ENCODE measurements at regions not wholly inside any gene's neighbourhood (a gene's known extent, or its start where the extent isn't known, plus 50 kb on each side); places are given as distances from the start of the nearest gene placed in this dataset.

DNA sequence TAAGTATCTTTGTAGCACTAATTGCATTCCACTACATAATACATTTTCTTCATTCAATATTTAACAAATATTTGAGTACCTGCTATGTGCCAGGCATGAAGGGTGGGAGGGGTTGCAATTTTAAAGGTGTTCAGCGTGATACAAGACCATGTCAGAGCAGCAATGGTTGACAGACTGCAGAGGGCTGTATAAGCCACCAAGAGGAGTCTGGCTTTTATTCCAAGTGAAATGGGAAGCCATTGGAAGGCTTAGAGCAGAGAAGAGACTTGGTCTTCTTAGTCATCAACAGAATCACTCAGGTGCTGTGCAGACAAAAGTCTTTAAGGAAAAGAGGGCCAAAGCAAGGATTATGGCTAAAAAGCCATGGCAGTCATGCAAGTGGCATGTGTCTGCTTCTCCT is 360.8 kb upstream of the ARID1B start:
- intact Hi-C loops (cut with micrococcal nuclease; ENCODE audit: unreplicated experiment): no loop called here
- ChIA-PET POLR2A (interaction anchor here (0.6 kb wide), 1 partner anchor 892 kb away, joined by 4 read pairs; no protein-coding TSS in a partner anchor), CTCF (ENCODE audit: unreplicated experiment) (no interaction called here)
- no peak overlapping the region for H3K27ac ChIP-seq (ENCODE audit: low read depth, low read length, poor library complexity, severe bottlenecking)
- H3K4me3 ChIP-seq (ENCODE audit: low read depth, low read length, poor library complexity, severe bottlenecking): no peak overlapping the region
- H3K4me1 ChIP-seq (ENCODE audit: insufficient read depth, low read length, poor library complexity, severe bottlenecking): no peaks in the 10 kb centered on the region
- TF ChIP-seq, protein P1, sequence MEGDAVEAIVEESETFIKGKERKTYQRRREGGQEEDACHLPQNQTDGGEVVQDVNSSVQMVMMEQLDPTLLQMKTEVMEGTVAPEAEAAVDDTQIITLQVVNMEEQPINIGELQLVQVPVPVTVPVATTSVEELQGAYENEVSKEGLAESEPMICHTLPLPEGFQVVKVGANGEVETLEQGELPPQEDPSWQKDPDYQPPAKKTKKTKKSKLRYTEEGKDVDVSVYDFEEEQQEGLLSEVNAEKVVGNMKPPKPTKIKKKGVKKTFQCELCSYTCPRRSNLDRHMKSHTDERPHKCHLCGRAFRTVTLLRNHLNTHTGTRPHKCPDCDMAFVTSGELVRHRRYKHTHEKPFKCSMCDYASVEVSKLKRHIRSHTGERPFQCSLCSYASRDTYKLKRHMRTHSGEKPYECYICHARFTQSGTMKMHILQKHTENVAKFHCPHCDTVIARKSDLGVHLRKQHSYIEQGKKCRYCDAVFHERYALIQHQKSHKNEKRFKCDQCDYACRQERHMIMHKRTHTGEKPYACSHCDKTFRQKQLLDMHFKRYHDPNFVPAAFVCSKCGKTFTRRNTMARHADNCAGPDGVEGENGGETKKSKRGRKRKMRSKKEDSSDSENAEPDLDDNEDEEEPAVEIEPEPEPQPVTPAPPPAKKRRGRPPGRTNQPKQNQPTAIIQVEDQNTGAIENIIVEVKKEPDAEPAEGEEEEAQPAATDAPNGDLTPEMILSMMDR (conservative IDR thresholded peaks at IDR 0.05; ENCODE audit: low read length): no peak
- TF ChIP-seq EZH2phosphoT487 (IDR thresholded peaks at IDR 0.05; ENCODE audit: borderline replicate concordance, low read depth, low read length): no peak
- DNase-seq (ENCODE audit: low spot score): no peak
- H3K79me2 ChIP-seq (ENCODE audit: insufficient read depth, low read depth, low read length): no peaks in the 10 kb centered on the region
- H3K36me3 ChIP-seq (ENCODE audit: insufficient read depth, low read length): no peaks in the 10 kb centered on the region; the same call in 1 of the 2 replicates
- no peak overlapping the region for H2AFZ ChIP-seq (ENCODE audit: low read length)
- H3K9me2 ChIP-seq (ENCODE audit: insufficient read depth, low read length): no peaks in the 10 kb centered on the region
- H3K9me3 ChIP-seq (ENCODE audit: low read length): peaks cover 10% of the 10 kb centered on the region; the same call in 1 of the 2 replicates
- H3K4me2 ChIP-seq (ENCODE audit: low read length): no peak overlapping the region
- BruUV-seq (replicated peaks): no TSS peak
- no peaks in the 10 kb centered on the region for H4K20me1 ChIP-seq (ENCODE audit: insufficient read depth, low read length)

DNA sequence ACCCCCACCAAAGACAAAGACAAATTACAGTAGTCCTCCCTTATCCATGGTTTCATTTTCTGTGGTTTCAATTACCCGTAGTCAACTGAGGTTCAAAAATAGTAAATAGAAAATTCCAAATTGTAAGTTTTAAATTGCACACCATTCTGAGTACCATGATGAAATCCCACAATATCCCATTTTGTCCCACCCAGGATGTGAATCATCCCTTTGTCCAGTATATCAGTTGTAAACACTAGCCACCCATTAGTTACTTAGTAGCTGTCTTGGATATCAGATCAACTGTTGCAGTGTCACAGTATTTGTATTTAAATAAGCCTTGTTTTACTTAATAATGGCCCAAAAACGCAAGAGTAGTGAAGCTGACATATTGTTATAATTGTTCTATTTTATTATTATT is 364.0 kb upstream of the ARID1B start:
- Histone ChIP-seq H2AFZ (ENCODE audit: low read length) (no peak overlapping the region), H3K27ac (ENCODE audit: low read depth, low read length, poor library complexity, severe bottlenecking) (no peak overlapping the region), H3K4me3 (ENCODE audit: low read depth, low read length, poor library complexity, severe bottlenecking) (no peak overlapping the region), H3K36me3 (ENCODE audit: insufficient read depth, low read length) (no peaks in the 10 kb centered on the region; the same call in 1 of the 2 replicates), H3K4me2 (ENCODE audit: low read length) (no peak overlapping the region), H3K9me3 (ENCODE audit: low read length) (peaks cover 12% of the 10 kb centered on the region; the same call in 1 of the 2 replicates), H3K4me1 (ENCODE audit: insufficient read depth, low read length, poor library complexity, severe bottlenecking) (no peaks in the 10 kb centered on the region), H4K20me1 (ENCODE audit: insufficient read depth, low read length) (no peaks in the 10 kb centered on the region), H3K9me2 (ENCODE audit: insufficient read depth, low read length) (no peaks in the 10 kb centered on the region), H3K79me2 (ENCODE audit: insufficient read depth, low read depth, low read length) (no peaks in the 10 kb centered on the region)
- TF ChIP-seq EZH2phosphoT487 (IDR thresholded peaks at IDR 0.05; ENCODE audit: borderline replicate concordance, low read depth, low read length): no peak
- TF ChIP-seq, protein P1 (conservative IDR thresholded peaks at IDR 0.05; ENCODE audit: low read length): no peak
- intact Hi-C loops (cut with micrococcal nuclease; ENCODE audit: unreplicated experiment): no loop called here
- no TSS peak for BruUV-seq (replicated peaks)
- ChIA-PET CTCF (ENCODE audit: unreplicated experiment) (no interaction called here), POLR2A (no interaction called here)
- no peak for DNase-seq (ENCODE audit: low spot score)

DNA sequence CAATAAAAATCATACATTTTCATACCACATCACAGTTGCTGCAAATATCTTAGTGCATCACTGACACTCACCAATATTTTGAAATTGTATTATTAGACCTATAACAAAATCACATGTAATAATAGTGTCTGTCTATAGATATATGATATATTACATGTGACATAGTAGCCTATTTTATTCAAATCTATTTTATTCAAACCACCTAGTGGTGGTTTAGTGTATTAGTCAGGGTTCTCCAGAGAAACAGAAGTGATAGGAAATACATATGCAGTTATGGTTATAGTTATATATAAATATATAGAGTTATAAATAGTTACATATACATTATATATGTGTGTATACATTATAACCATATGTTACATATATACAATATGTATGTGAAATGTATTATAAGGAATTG is 366.5 kb upstream of the ARID1B start:
- Histone ChIP-seq H3K4me3 (ENCODE audit: low read depth, low read length, poor library complexity, severe bottlenecking) (no peak overlapping the region), H3K9me3 (ENCODE audit: low read length) (peaks cover 12% of the 10 kb centered on the region; the same call in 1 of the 2 replicates), H3K27ac (ENCODE audit: low read depth, low read length, poor library complexity, severe bottlenecking) (no peak overlapping the region), H2AFZ (ENCODE audit: low read length) (no peak overlapping the region), H3K36me3 (ENCODE audit: insufficient read depth, low read length) (no peaks in the 10 kb centered on the region; the same call in 1 of the 2 replicates), H3K4me1 (ENCODE audit: insufficient read depth, low read length, poor library complexity, severe bottlenecking) (no peaks in the 10 kb centered on the region), H3K4me2 (ENCODE audit: low read length) (no peak overlapping the region), H3K79me2 (ENCODE audit: insufficient read depth, low read depth, low read length) (no peaks in the 10 kb centered on the region), H3K9me2 (ENCODE audit: insufficient read depth, low read length) (no peaks in the 10 kb centered on the region), H4K20me1 (ENCODE audit: insufficient read depth, low read length) (no peaks in the 10 kb centered on the region)
- no peak for TF ChIP-seq EZH2phosphoT487 (IDR thresholded peaks at IDR 0.05; ENCODE audit: borderline replicate concordance, low read depth, low read length)
- TF ChIP-seq, protein P1 (conservative IDR thresholded peaks at IDR 0.05; ENCODE audit: low read length): peak; percentile 68
- no TSS peak for BruUV-seq (replicated peaks)
- ChIA-PET POLR2A (no interaction called here), CTCF (ENCODE audit: unreplicated experiment) (no interaction called here)
- intact Hi-C loops (cut with micrococcal nuclease; ENCODE audit: unreplicated experiment): no loop called here
- no peak for DNase-seq (ENCODE audit: low spot score)

Data from OCI-LY7 (cell line).